Nephron (organoid): ENCODE measurements at regions not wholly inside any gene's neighbourhood (a gene's known extent, or its start where the extent isn't known, plus 50 kb on each side); places are given as distances from the start of the nearest gene placed in this dataset.

Experiments used
- H3K27ac Mint-ChIP-seq, 3 experiments: 2 replicates each; pipeline ENCODE4 v1.8.0; 2020; ENCODE audit warnings: mixed read lengths in 3 of 3, mild to moderate bottlenecking in 2 of 3, moderate library complexity in 1 of 3
- H3K27me3 Mint-ChIP-seq: 2 replicates; pipeline ENCODE4 v1.8.0; 2021; ENCODE audit warnings: low read depth, mild to moderate bottlenecking, moderate library complexity, mixed read lengths
- H3K36me3 Mint-ChIP-seq: 2 replicates; pipeline ENCODE4 v1.8.0; 2020; ENCODE audit warnings: low read depth, mixed read lengths
- H3K4me1 Mint-ChIP-seq: 2 replicates; pipeline ENCODE4 v1.8.0; 2020; ENCODE audit warnings: mixed read lengths
- H3K4me3 Mint-ChIP-seq, 3 experiments: 2 replicates each; pipeline ENCODE4 v1.8.0; 2020; ENCODE audit warnings: mild to moderate bottlenecking in 3 of 3, mixed read lengths in 3 of 3, moderate library complexity in 2 of 3
- H3K9me3 Mint-ChIP-seq: 2 replicates; pipeline ENCODE4 v1.8.0; 2020; ENCODE audit warnings: mixed read lengths
- TF ChIP-seq, protein P1 (sequence below), 3 experiments: fragments of 200-600 bp; sonication (generic); IDR thresholded peaks; one replicate each; pipeline ENCODE4 v1.5.0; 2021; ENCODE audit warnings: antibody characterized with exemption in 3 of 3; ENCODE audit not compliant: unreplicated experiment in 3 of 3

DNA sequence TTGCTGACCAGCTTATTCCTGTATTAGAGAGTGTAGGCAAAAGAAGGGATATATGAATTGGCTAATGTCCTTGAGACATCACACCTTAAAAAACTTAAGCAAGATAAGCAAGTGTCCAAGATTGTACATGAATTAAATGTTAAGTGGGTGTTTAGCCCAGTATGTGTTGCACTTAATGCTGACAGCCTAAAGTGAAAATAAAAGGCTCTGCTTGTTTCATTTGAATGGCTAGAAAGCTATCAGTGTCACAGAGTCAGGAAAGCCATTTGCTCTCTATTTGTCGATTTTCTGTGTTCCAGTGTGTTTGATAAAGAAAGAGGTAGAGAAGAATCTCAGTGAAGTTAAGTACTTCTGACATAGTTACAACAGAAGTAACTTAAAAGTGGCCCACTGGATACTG lies 744.9 kb downstream of the ANKRD7 start:
- no peak overlapping the region for H3K4me3 Mint-ChIP-seq
- H3K36me3 Mint-ChIP-seq, result no peaks in the 10 kb centered on the region
- H3K4me1 Mint-ChIP-seq, result no peaks in the 10 kb centered on the region
- TF ChIP-seq, protein P1, sequence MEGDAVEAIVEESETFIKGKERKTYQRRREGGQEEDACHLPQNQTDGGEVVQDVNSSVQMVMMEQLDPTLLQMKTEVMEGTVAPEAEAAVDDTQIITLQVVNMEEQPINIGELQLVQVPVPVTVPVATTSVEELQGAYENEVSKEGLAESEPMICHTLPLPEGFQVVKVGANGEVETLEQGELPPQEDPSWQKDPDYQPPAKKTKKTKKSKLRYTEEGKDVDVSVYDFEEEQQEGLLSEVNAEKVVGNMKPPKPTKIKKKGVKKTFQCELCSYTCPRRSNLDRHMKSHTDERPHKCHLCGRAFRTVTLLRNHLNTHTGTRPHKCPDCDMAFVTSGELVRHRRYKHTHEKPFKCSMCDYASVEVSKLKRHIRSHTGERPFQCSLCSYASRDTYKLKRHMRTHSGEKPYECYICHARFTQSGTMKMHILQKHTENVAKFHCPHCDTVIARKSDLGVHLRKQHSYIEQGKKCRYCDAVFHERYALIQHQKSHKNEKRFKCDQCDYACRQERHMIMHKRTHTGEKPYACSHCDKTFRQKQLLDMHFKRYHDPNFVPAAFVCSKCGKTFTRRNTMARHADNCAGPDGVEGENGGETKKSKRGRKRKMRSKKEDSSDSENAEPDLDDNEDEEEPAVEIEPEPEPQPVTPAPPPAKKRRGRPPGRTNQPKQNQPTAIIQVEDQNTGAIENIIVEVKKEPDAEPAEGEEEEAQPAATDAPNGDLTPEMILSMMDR (IDR thresholded peaks at IDR 0.05; ENCODE audit: unreplicated experiment in 3 of 3), result no peak
- H3K27me3 Mint-ChIP-seq, result no peaks in the 10 kb centered on the region
- peaks cover 2% of the 10 kb centered on the region for H3K9me3 Mint-ChIP-seq
- H3K27ac Mint-ChIP-seq, result no peak overlapping the region

DNA sequence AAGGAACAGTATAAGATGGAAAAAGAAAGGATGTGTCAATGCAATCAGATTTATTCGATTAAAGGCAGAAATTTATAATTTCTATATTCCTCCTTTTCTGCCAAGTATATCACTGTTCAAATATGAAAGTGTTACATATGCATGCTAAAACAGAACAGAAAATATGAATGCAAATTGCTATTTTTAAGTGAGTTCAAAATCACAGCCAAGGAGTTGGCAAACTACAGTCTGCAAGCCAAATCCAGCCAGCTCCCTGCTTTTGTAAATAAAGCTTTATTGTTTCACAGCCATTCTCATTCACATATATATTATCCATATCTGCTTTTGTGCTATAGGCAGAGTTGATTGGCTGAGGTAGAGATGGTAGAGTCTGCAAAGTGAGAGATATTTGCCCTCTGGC lies 747.2 kb downstream of the ANKRD7 start:
- Mint-ChIP-seq H3K4me1 (no peaks in the 10 kb centered on the region), H3K36me3 (no peaks in the 10 kb centered on the region), H3K27me3 (no peaks in the 10 kb centered on the region), H3K9me3 (no peaks in the 10 kb centered on the region), H3K27ac (no peak overlapping the region), H3K4me3 (no peak overlapping the region)
- TF ChIP-seq, protein P1 (IDR thresholded peaks at IDR 0.05; ENCODE audit: unreplicated experiment in 3 of 3), result no peak

DNA sequence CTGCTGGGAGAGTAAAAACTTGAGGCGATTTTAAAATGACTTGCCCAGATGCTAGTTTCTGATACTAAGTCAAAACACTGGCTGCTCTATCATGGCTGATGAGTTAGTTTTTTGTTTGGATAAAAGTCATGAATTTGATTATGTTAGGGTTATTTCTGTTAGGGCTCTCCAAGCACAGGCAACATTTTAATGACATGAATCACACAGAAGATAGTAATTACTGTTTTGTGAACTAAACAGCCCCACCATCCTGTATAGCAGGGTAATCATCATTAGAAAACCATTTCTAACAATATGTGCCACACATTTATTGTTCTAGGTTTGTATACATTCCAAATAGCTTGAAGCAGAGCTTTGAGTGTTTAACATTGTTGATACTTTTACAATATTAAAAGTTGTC lies 750.3 kb downstream of the ANKRD7 start:
- no peak overlapping the region for H3K27ac Mint-ChIP-seq
- H3K27me3 Mint-ChIP-seq, result no peaks in the 10 kb centered on the region
- no peaks in the 10 kb centered on the region for H3K36me3 Mint-ChIP-seq
- H3K9me3 Mint-ChIP-seq, result no peaks in the 10 kb centered on the region
- TF ChIP-seq, protein P1 (IDR thresholded peaks at IDR 0.05; ENCODE audit: unreplicated experiment in 3 of 3), result no peak
- H3K4me3 Mint-ChIP-seq, result no peak overlapping the region
- no peaks in the 10 kb centered on the region for H3K4me1 Mint-ChIP-seq

DNA sequence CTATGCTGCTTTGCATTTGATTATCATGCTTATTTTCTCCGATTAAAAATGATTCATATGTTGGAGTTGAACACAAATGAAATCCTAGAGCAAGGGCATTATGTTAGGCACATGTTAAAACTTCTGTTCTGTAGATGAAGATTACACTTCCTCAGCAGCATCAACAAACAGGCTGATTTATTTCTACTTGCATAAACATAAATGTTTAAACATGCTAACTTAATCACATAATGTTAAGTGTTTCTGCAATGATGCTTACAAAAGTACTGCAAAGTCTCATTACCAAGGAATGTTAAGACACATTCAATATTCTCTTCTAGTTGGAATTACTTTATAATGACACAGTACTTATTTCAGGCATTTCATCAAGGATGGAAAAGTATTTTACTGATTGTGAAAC lies 770.8 kb downstream of the ANKRD7 start:
- TF ChIP-seq, protein P1 (IDR thresholded peaks at IDR 0.05; ENCODE audit: unreplicated experiment in 3 of 3), result no peak
- Mint-ChIP-seq H3K36me3 (no peaks in the 10 kb centered on the region), H3K27ac (no peak overlapping the region), H3K4me3 (no peak overlapping the region), H3K4me1 (no peaks in the 10 kb centered on the region), H3K27me3 (no peaks in the 10 kb centered on the region), H3K9me3 (no peaks in the 10 kb centered on the region)

DNA sequence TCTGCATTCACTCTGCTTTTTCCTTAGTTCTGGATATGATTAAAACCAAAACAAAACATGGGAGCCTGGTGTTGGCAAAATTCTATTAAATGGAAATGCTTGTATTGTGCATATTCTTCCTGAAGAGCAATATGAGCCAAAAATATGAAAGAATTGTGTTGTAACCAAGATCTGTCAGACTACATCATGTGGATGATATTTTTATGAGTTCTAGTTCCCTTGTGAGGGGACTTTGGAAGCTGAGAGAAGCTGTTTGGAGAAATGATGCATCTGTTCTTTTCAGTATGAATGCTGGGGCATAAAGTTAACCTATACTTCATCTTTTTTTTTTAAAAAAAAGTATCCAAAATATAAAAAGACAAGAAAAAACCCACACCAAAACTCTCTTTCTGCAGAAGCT lies 782.7 kb downstream of the ANKRD7 start:
- Mint-ChIP-seq H3K4me3 (no peak overlapping the region), H3K27me3 (no peaks in the 10 kb centered on the region), H3K36me3 (no peaks in the 10 kb centered on the region), H3K9me3 (no peaks in the 10 kb centered on the region), H3K4me1 (peaks cover 6% of the 10 kb centered on the region), H3K27ac (no peak overlapping the region)
- TF ChIP-seq, protein P1 (IDR thresholded peaks at IDR 0.05; ENCODE audit: unreplicated experiment in 3 of 3), result no peak

DNA sequence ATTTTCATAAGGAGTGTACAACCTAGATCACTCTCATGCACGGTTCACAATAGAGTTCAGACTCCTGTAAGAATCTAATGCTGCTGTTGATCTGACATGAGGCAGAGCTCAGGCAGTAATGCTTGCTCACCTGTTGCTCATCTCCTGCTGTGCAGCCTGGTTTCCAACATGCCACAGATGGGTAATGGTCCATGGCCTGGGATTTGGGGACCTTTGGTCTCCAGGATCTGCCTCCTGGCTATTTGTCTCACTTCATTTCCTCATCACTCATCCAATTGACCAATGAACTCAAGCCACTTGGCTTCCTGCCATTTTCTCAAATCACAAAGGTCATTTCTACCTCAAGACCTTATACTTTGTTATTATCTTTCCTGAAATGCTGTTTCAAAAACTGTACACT lies 786.1 kb downstream of the ANKRD7 start:
- peaks cover 6% of the 10 kb centered on the region for H3K4me1 Mint-ChIP-seq
- no peaks in the 10 kb centered on the region for H3K27me3 Mint-ChIP-seq

More for the DNA sequence above, 786.1 kb downstream of the ANKRD7 start:
- H3K9me3 Mint-ChIP-seq, result no peaks in the 10 kb centered on the region
- TF ChIP-seq, protein P1 (IDR thresholded peaks at IDR 0.05; ENCODE audit: unreplicated experiment in 3 of 3), result no peak
- H3K27ac Mint-ChIP-seq, result no peak overlapping the region
- no peaks in the 10 kb centered on the region for H3K36me3 Mint-ChIP-seq
- no peak overlapping the region for H3K4me3 Mint-ChIP-seq
